GM12875 (cell line): ENCODE measurements at regions not wholly inside any gene's neighbourhood (a gene's known extent, or its start where the extent isn't known, plus 50 kb on each side); places are given as distances from the start of the nearest gene placed in this dataset.

Experiments
- H3K4me3 ChIP-seq: one replicate; pipeline ENCODE4 v1.5.1; 2011; ENCODE audit warnings: low read depth, low read length, control low read depth
- CTCF ChIP-seq: IDR thresholded peaks from 2 replicates; pipeline ENCODE4 v1.5.1; 2011; ENCODE audit warnings: low read depth, mild to moderate bottlenecking, control low read depth, inconsistent platforms, low read length, moderate library complexity, borderline replicate concordance; ENCODE audit not compliant: insufficient read depth

DNA sequence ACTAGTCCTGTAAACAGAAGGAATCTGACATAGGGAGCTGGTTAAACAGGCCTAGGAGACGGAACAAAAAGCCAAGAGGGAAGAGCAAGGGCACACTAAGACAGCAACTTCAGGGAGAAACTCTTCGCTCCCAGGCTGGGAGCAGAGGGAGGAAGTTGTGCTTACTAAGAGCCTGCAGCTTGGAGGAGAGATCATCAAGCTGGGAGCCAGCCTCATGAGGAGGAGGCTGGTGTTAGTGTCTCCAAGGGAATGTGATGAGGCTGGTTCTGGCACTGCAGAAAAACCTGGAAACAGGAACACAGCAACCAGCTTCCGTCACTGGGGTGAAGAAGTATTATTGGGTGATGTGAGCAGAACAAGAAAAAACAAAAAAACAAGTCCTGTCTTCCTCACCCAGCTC lies 1027.3 kb downstream of the UQCRFS1 start:
- H3K4me3 ChIP-seq: no peak overlapping the region
- TF ChIP-seq CTCF: no peak

DNA sequence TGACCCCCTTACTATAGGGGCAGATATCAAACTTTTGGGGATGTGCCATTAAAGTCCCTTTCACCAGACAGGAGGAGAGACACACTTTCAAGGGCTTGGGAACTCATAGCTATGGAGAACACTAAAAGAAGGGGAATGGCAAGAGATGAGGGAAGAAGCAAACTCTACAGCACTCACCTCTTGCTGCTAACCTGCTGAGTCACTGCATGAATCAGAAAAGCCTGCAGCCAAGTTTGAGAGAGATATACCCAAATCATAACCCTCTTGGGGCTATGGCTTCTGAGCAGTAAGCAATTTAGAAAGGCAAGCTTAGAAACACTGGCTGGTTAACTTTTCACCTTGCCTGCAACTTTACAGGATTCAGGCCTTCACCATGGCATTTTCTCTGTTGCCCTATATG lies 1028.0 kb downstream of the UQCRFS1 start:
- TF ChIP-seq CTCF: no peak
- no peak overlapping the region for H3K4me3 ChIP-seq

DNA sequence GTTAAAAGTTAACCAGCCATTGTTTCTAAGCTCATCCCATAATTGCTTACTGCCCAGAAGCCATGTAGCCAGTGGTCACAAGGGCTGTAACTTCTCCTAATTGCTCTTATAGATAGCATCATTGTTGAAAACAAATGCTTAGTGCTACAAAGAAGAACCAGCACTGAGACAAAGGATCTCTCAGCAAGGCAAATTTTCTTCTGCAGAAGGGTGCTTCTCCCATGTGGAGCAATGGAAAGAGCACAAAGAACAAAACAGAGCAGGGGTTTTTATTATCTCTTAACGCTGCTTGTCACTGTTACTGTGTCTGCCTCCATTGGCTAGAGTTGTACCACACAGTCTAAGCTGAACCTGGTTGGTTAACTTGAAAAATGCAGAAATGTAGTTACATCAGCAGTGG lies 1036.8 kb downstream of the UQCRFS1 start:
- H3K4me3 ChIP-seq: no peak overlapping the region
- TF ChIP-seq CTCF: no peak

DNA sequence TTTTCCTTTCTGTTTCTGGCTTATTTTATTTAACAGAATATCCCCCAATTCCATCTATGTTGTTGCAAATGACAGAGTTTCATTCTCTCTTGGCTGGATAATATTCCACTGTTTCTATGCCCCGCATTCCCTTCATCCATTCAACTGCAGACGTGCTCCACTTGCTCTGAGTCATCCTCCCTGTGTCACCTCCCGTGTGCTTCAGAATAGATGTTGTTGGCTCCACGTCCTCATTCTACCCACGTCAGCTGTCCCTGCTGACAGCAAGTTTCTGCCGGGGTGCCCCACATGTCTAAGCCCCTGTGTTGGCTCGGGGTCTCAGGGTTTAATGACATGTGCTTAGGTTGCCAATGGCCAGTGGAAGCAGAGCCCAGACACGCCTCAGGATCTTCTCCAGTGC lies 1041.0 kb downstream of the UQCRFS1 start:
- TF ChIP-seq CTCF: no peak
- no peak overlapping the region for H3K4me3 ChIP-seq

DNA sequence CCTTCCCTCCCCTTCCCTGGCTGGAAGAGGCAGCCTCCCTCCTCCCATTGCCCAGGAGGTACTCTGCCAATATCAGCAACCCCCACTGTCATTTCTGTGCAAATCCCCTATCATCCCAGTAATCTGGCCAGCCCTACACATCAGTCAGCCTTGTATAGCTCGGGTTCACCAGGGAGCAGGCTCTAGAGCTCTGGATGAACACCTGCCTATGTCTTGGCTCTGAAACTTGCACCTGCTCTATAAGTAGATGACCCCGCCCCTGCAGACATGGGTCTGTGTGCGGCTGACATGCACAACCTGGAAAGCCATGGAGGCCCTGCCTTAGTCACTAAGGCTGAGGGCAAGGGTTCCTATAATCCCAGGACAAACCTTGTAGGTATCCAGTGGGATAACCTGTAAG lies 1042.9 kb downstream of the UQCRFS1 start:
- TF ChIP-seq CTCF: no peak
- no peak overlapping the region for H3K4me3 ChIP-seq

DNA sequence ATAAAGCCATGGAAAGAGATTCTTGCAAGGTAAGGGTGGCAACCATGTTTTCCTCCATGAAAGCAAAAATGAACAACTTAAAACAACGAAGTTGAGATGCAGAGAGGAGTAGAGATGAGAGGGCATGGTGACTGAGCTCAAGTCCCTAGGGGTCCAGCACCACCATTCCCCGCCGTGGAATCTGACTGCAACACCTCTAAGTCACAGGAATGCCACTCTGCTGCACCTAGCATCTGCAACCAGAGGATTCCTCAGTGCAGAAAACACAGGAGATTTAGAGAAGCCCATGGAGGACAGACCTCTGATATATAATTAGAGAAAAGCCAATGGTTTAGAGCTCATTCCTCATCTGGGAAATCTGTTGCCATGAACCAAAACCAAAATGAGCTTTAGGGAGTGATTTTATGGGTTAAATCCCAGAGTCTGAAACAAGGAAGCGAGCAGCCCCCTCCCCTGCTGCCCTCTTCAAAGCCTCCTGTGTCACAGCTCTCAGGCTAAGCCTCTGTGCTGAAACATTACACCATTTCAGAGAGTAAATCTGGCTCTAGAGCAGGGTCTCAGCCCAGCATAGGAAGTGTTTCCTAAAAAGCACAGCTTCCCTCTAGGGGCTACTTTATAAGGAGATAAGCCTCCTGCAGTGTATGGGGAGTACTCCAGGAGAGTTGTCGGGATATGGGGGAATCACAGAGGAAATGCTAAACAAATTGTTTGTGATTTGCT lies 1043.6 kb downstream of the UQCRFS1 start:
- TF ChIP-seq CTCF: no peak
- H3K4me3 ChIP-seq: no peak overlapping the region

DNA sequence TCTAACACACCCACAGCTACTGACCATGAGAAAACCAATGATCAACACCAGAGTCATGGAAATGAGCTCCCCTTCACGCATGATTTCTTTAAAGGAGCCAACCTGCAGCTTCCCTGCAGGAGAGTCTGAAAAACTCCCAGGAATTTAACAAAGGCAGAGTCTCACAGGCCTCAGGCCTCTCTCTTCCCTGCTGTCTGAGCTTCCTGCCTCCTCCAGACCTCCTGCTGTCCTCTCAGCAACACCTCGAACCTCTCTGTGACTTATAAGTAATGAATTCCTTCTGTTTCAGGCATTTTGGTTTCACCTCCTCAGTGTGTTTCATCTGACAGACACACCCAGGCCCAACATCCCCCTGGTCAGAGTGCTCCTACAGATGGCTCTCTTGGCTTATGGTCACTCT lies 1044.4 kb downstream of the UQCRFS1 start:
- no peak overlapping the region for H3K4me3 ChIP-seq
- no peak for TF ChIP-seq CTCF
